Effector memory CD4-positive, alpha-beta T cell (primary cell): ENCODE measurements at regions not wholly inside any gene's neighbourhood (a gene's known extent, or its start where the extent isn't known, plus 50 kb on each side); places are given as distances from the start of the nearest gene placed in this dataset.

Experiments
- DNase-seq, 3 donors: peaks; one replicate each; pipeline ENCODE4 v3.0.0-alpha.2; 2020
- H3K27ac ChIP-seq: 2 replicates; pipeline ENCODE4 v1.7.0; 2013; ENCODE audit warnings: mild to moderate bottlenecking, low read length, moderate library complexity; ENCODE audit not compliant: insufficient read depth, poor library complexity, severe bottlenecking
- H3K27me3 ChIP-seq: replicated peaks from 2 replicates; pipeline ENCODE4 v1.7.0; 2013; ENCODE audit warnings: mild to moderate bottlenecking, low read length; ENCODE audit not compliant: insufficient read depth, control insufficient read depth, poor library complexity, severe bottlenecking
- H3K36me3 ChIP-seq: 2 replicates; pipeline ENCODE4 v1.7.0; 2013; ENCODE audit warnings: mild to moderate bottlenecking, low read length, moderate library complexity; ENCODE audit not compliant: control insufficient read depth, insufficient read depth
- H3K4me1 ChIP-seq: 2 replicates; pipeline ENCODE4 v1.7.0; 2013; ENCODE audit warnings: low read length, mild to moderate bottlenecking; ENCODE audit not compliant: control insufficient read depth, insufficient read depth, poor library complexity, severe bottlenecking
- H3K4me3 ChIP-seq: 2 replicates; pipeline ENCODE4 v1.7.0; 2013; ENCODE audit warnings: low read length, low read depth, mild to moderate bottlenecking; ENCODE audit not compliant: insufficient read depth, poor library complexity, severe bottlenecking
- H3K9me3 ChIP-seq: 2 replicates; pipeline ENCODE4 v1.7.0; 2013; ENCODE audit warnings: mild to moderate bottlenecking, low read length, moderate library complexity; ENCODE audit not compliant: control insufficient read depth

GRCh38 chr21:40972151-40972550, 125.2 kb upstream of the DSCAM start:
- Histone ChIP-seq H3K4me1 (no peaks in the 10 kb centered on the region), H3K9me3 (peaks cover 4% of the 10 kb centered on the region), H3K27ac (no peak overlapping the region), H3K36me3 (no peaks in the 10 kb centered on the region), H3K27me3 (no peaks in the 10 kb centered on the region), H3K4me3 (no peak overlapping the region)
- no peak for DNase-seq

- Histone ChIP-seq H3K4me3 (no peak overlapping the region), H3K4me1 (no peaks in the 10 kb centered on the region), H3K9me3 (peaks cover 4% of the 10 kb centered on the region), H3K27me3 (no peaks in the 10 kb centered on the region), H3K36me3 (no peaks in the 10 kb centered on the region), H3K27ac (no peak overlapping the region)
- no peak for DNase-seq
These were observed 129.5 kb upstream of the DSCAM start for GRCh38 chr21:40976198-40977109.

- no peaks in the 10 kb centered on the region for H3K9me3 ChIP-seq
- DNase-seq: no peak
- H3K27me3 ChIP-seq: no peaks in the 10 kb centered on the region
- H3K36me3 ChIP-seq: no peaks in the 10 kb centered on the region
- H3K27ac ChIP-seq: no peak overlapping the region
- H3K4me1 ChIP-seq: no peaks in the 10 kb centered on the region
- H3K4me3 ChIP-seq: no peak overlapping the region
These were observed 138.4 kb upstream of the DSCAM start for GRCh38 chr21:40985370-40985769.

- Histone ChIP-seq H3K9me3 (no peaks in the 10 kb centered on the region), H3K27me3 (no peaks in the 10 kb centered on the region), H3K27ac (no peak overlapping the region), H3K4me3 (no peak overlapping the region), H3K4me1 (no peaks in the 10 kb centered on the region), H3K36me3 (no peaks in the 10 kb centered on the region)
- DNase-seq: no peak
These were observed 143.4 kb upstream of the DSCAM start for GRCh38 chr21:40990366-40990765.

- Histone ChIP-seq H3K9me3 (peaks cover 6% of the 10 kb centered on the region), H3K4me1 (no peaks in the 10 kb centered on the region), H3K36me3 (no peaks in the 10 kb centered on the region), H3K27ac (no peak overlapping the region), H3K4me3 (no peak overlapping the region), H3K27me3 (no peaks in the 10 kb centered on the region)
- no peak for DNase-seq
These were observed 150.9 kb upstream of the DSCAM start for GRCh38 chr21:40997831-40998230.

- Histone ChIP-seq H3K4me1 (no peaks in the 10 kb centered on the region), H3K9me3 (peaks cover 6% of the 10 kb centered on the region), H3K27me3 (no peaks in the 10 kb centered on the region), H3K36me3 (no peaks in the 10 kb centered on the region), H3K27ac (no peak overlapping the region), H3K4me3 (no peak overlapping the region)
- no peak for DNase-seq
These were observed 153.9 kb upstream of the DSCAM start for GRCh38 chr21:41000838-41001237.

GRCh38 chr21:41006636-41007035, 159.7 kb upstream of the DSCAM start:
- Histone ChIP-seq H3K4me3 (no peak overlapping the region), H3K27me3 (no peaks in the 10 kb centered on the region), H3K4me1 (no peaks in the 10 kb centered on the region), H3K9me3 (no peaks in the 10 kb centered on the region), H3K27ac (no peak overlapping the region), H3K36me3 (no peaks in the 10 kb centered on the region)
- DNase-seq: no peak

- no peak overlapping the region for H3K4me3 ChIP-seq
- no peaks in the 10 kb centered on the region for H3K9me3 ChIP-seq
- no peaks in the 10 kb centered on the region for H3K36me3 ChIP-seq
- no peak for DNase-seq
- no peaks in the 10 kb centered on the region for H3K4me1 ChIP-seq
- no peaks in the 10 kb centered on the region for H3K27me3 ChIP-seq
- H3K27ac ChIP-seq: no peak overlapping the region
These were observed 159.6 kb upstream of the BACE2 start for GRCh38 chr21:41008351-41008750.

- H3K27me3 ChIP-seq: no peaks in the 10 kb centered on the region
- H3K4me1 ChIP-seq: no peaks in the 10 kb centered on the region
- no peak for DNase-seq
- H3K27ac ChIP-seq: no peak overlapping the region
- no peaks in the 10 kb centered on the region for H3K36me3 ChIP-seq
- H3K4me3 ChIP-seq: no peak overlapping the region
- H3K9me3 ChIP-seq: no peaks in the 10 kb centered on the region
These were observed 159.0 kb upstream of the BACE2 start for GRCh38 chr21:41008974-41009373.

GRCh38 chr21:41009398-41010100, 158.4 kb upstream of the BACE2 start:
- Histone ChIP-seq H3K36me3 (no peaks in the 10 kb centered on the region), H3K27ac (no peak overlapping the region), H3K4me3 (no peak overlapping the region), H3K9me3 (no peaks in the 10 kb centered on the region), H3K4me1 (no peaks in the 10 kb centered on the region), H3K27me3 (no peaks in the 10 kb centered on the region)
- DNase-seq: no peak
